Adrenal gland (tissue), 9 donors: ENCODE measurements at regions not wholly inside any gene's neighbourhood (a gene's known extent, or its start where the extent isn't known, plus 50 kb on each side); places are given as distances from the start of the nearest gene placed in this dataset.

Source experiments
- DNase-seq, 7 donors: peaks; one replicate each; pipeline ENCODE4 v3.0.0-alpha.2; 2019 to 2020
- H3K27ac ChIP-seq, 5 donors: fragments of 200-600 bp; sonication (generic) in 4 of 5; 1 replicate in 3 of 5; 2 replicates in 2 of 5; pipeline versions ENCODE4 v1.5.1 to v1.8.0; 2016 to 2020; ENCODE audit warnings: mild to moderate bottlenecking in 1 of 5
- H3K27me3 ChIP-seq: fragments of 200-600 bp; 2 replicates; pipeline ENCODE4 v1.8.0; 2021
- H3K36me3 ChIP-seq, 2 donors: fragments of 200-600 bp; replicated peaks in 1 of 2; 1 replicate in 1 of 2; 2 replicates in 1 of 2; pipeline versions ENCODE4 v1.5.1 to v1.8.0; 2018 to 2022
- H3K4me1 ChIP-seq, 2 donors: fragments of 200-600 bp; replicated peaks in 1 of 2; 1 replicate in 1 of 2; 2 replicates in 1 of 2; pipeline versions ENCODE4 v1.5.1 to v1.8.0; 2018 to 2021
- H3K4me3 ChIP-seq, 4 donors: fragments of 200-600 bp; sonication (generic) in 3 of 4; one replicate each; pipeline ENCODE4 v1.5.1; 2016 to 2018
- H3K9me3 ChIP-seq, 3 donors: fragments of 200-600 bp; sonication (generic) in 1 of 3; replicated peaks in 1 of 3; 1 replicate in 2 of 3; 2 replicates in 1 of 3; pipeline versions ENCODE4 v1.5.1 to v1.8.0; 2016 to 2021
- POLR2A ChIP-seq, 2 donors: fragments of 450-650 bp; IDR thresholded peaks; one replicate each; pipeline ENCODE4 v1.6.1; 2017; ENCODE audit warnings: antibody characterized with exemption in 2 of 2, mild to moderate bottlenecking in 2 of 2, moderate library complexity in 1 of 2
- WGBS, 4 donors: extraction: QIAGEN DNeasy Blood & Tissue Kit in 2 of 4; methylation state at CpG; one replicate each; pipeline versions ENCODE4 v1.1.5 to v1.1.7; 2013 to 2017; 5-methylcytosine and 5-hydroxymethylcytosine counted together
- intact Hi-C, 2 donors: fragments of 100-400 bp; cut with DNase I; formaldehyde crosslinking; loops; one replicate each; pipeline versions ENCODE4 v1.14.1 to v1.15.0; 2022 to 2023
- TF ChIP-seq, protein P1 (sequence below), 6 experiments: fragments of 450-650 bp in 4 of 6; fragments of 200-600 bp in 2 of 6; sonication (generic) in 1 of 6; IDR thresholded peaks; 1 replicate in 5 of 6; 2 replicates in 1 of 6; pipeline versions ENCODE4 v1.5.1 to v1.8.0; 2016 to 2021; ENCODE audit warnings: antibody characterized with exemption in 6 of 6, mild to moderate bottlenecking in 2 of 6, moderate library complexity in 1 of 6
- donor health status: healthy with polysubstance abuse.
- donor health status: Bipolar disorder and iron deficiency.
- donor health status: DM: yes; HTN: yes; CAD: no.
- donor health status: DM: no; HTN: no; CAD: no.
- donor health status: DM: no; HTN: no; CAD: no.

DNA sequence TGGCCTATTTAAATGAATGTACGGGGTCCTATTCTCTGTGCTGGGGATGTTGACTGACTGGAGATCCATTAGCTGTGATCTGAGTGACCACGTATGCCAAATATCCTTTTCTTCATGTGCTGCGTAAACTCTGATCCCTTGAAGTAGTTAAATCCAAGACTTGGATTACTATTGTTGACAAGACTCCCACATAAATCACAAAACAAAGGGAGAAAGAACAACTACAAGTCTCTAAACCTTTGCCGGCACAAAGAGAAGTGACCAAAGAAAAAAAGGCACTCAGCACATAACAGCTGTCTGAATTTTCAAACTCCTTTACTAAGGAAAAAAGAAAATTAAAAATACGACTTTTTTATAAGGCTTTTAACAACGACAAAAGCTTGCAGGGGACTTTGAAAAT is 559.9 kb upstream of the CDH8 start:
- no peak for DNase-seq
- Histone ChIP-seq H3K4me3 (no peak overlapping the region), H3K27ac (no peak overlapping the region), H3K9me3 (no peaks in the 10 kb centered on the region), H3K4me1 (no peaks in the 10 kb centered on the region), H3K27me3 (no peaks in the 10 kb centered on the region), H3K36me3 (no peaks in the 10 kb centered on the region)
- intact Hi-C loops = no loop called here
- TF ChIP-seq, protein P1, sequence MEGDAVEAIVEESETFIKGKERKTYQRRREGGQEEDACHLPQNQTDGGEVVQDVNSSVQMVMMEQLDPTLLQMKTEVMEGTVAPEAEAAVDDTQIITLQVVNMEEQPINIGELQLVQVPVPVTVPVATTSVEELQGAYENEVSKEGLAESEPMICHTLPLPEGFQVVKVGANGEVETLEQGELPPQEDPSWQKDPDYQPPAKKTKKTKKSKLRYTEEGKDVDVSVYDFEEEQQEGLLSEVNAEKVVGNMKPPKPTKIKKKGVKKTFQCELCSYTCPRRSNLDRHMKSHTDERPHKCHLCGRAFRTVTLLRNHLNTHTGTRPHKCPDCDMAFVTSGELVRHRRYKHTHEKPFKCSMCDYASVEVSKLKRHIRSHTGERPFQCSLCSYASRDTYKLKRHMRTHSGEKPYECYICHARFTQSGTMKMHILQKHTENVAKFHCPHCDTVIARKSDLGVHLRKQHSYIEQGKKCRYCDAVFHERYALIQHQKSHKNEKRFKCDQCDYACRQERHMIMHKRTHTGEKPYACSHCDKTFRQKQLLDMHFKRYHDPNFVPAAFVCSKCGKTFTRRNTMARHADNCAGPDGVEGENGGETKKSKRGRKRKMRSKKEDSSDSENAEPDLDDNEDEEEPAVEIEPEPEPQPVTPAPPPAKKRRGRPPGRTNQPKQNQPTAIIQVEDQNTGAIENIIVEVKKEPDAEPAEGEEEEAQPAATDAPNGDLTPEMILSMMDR (IDR thresholded peaks at IDR 0.05) = no peak
- TF ChIP-seq POLR2A (IDR thresholded peaks at IDR 0.05) = no peak
- 47 to 54% (median 52%) methylated on average over 6 of the region's 6 CpGs for WGBS, 4 donors

GRCh38 chr16:62586128-62586862 is 550.1 kb upstream of the CDH8 start:
- Histone ChIP-seq H3K4me3 (no peak overlapping the region), H3K9me3 (no peaks in the 10 kb centered on the region), H3K36me3 (no peaks in the 10 kb centered on the region), H3K4me1 (no peaks in the 10 kb centered on the region), H3K27me3 (no peaks in the 10 kb centered on the region), H3K27ac (no peak overlapping the region)
- TF ChIP-seq POLR2A (IDR thresholded peaks at IDR 0.05) = no peak
- TF ChIP-seq, protein P1 (IDR thresholded peaks at IDR 0.05) = no peak
- no peak for DNase-seq
- WGBS, 4 donors = 58 to 67% (median 63%) methylated on average over 3 of the region's 3 CpGs
- intact Hi-C loops = no loop called here

GRCh38 chr16:62585041-62585545 is 548.9 kb upstream of the CDH8 start:
- TF ChIP-seq POLR2A (IDR thresholded peaks at IDR 0.05) = no peak
- WGBS, 4 donors = 77 to 88% (median 84%) methylated on average over 2 of the region's 2 CpGs

GRCh38 chr16:62583414-62583813 is 547.2 kb upstream of the CDH8 start:
- Histone ChIP-seq H3K9me3 (no peaks in the 10 kb centered on the region), H3K4me3 (no peak overlapping the region), H3K36me3 (no peaks in the 10 kb centered on the region), H3K27ac (no peak overlapping the region), H3K27me3 (no peaks in the 10 kb centered on the region), H3K4me1 (no peaks in the 10 kb centered on the region)
- no peak for TF ChIP-seq POLR2A (IDR thresholded peaks at IDR 0.05)
- TF ChIP-seq, protein P1 (IDR thresholded peaks at IDR 0.05) = no peak
- intact Hi-C loops = no loop called here
- 75 to 95% (median 87%) methylated on average over 2 of the region's 2 CpGs for WGBS, 4 donors
- no peak for DNase-seq

More at GRCh38 chr16:62585041-62585545, 548.9 kb upstream of the CDH8 start:
- Histone ChIP-seq H3K4me1 (no peaks in the 10 kb centered on the region), H3K27ac (no peak overlapping the region), H3K27me3 (no peaks in the 10 kb centered on the region), H3K4me3 (no peak overlapping the region), H3K9me3 (no peaks in the 10 kb centered on the region), H3K36me3 (no peaks in the 10 kb centered on the region)
- intact Hi-C loops = no loop called here
- no peak for DNase-seq

DNA sequence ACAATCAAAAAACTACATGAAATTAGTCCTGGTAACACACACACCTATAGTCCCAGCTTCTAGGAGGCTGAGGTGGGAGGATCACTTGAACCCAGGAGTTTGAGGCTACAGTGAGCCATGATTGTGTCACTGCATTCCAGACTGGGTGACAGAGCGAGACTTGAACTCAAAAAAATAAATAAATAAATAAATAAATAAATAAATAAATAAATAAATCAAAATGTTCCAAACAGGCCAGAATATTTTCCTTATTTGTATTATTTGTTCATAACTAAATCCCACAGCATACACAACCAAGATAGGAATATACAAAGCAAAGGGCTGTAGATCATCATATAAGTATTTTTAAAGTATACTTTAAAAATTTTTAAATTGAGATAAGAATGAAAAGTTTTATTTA is 537.2 kb upstream of the CDH8 start:
- H3K27ac ChIP-seq = no peak overlapping the region
- no peak for DNase-seq
- WGBS, 4 donors = 80 to 100% (median 91%) methylated on average over 1 of the region's 1 CpG
- intact Hi-C loops = no loop called here
- no peaks in the 10 kb centered on the region for H3K9me3 ChIP-seq
- H3K36me3 ChIP-seq = no peaks in the 10 kb centered on the region
- no peaks in the 10 kb centered on the region for H3K27me3 ChIP-seq
- no peak for TF ChIP-seq POLR2A (IDR thresholded peaks at IDR 0.05)
- TF ChIP-seq, protein P1 (IDR thresholded peaks at IDR 0.05) = no peak
- H3K4me3 ChIP-seq = no peak overlapping the region
- no peaks in the 10 kb centered on the region for H3K4me1 ChIP-seq
